ENCODE measurements at regions not wholly inside any gene's neighbourhood (a gene's known extent, or its start where the extent isn't known, plus 50 kb on each side); places are given as distances from the start of the nearest gene placed in this dataset.

GRCh38 chr9:118975736-118976135 lies 393.5 kb downstream of the BRINP1 start:
- H3K4me3 ChIP-seq (ENCODE audit: low read depth, low read length), result no peak overlapping the region
- in situ Hi-C loops (cut with HindIII; ENCODE audit: low sequenced_read_pairs), result no loop called here
- DNase-seq (ENCODE audit: low read depth, low spot score), result no peak
- TF ChIP-seq CTCF (IDR thresholded peaks at IDR 0.05; ENCODE audit: low read depth, low read length), result no peak

GRCh38 chr9:118976160-118976559 lies 393.1 kb downstream of the BRINP1 start:
- DNase-seq (ENCODE audit: low read depth, low spot score), result no peak
- in situ Hi-C loops (cut with HindIII; ENCODE audit: low sequenced_read_pairs), result no loop called here
- H3K4me3 ChIP-seq (ENCODE audit: low read depth, low read length), result no peak overlapping the region
- no peak for TF ChIP-seq CTCF (IDR thresholded peaks at IDR 0.05; ENCODE audit: low read depth, low read length)

GRCh38 chr9:118984607-118985006 lies 384.6 kb downstream of the BRINP1 start:
- no peak for DNase-seq (ENCODE audit: low read depth, low spot score)
- TF ChIP-seq CTCF (IDR thresholded peaks at IDR 0.05; ENCODE audit: low read depth, low read length), result no peak
- in situ Hi-C loops (cut with HindIII; ENCODE audit: low sequenced_read_pairs), result no loop called here
- H3K4me3 ChIP-seq (ENCODE audit: low read depth, low read length), result no peak overlapping the region

GRCh38 chr9:118985851-118986250 lies 383.4 kb downstream of the BRINP1 start:
- H3K4me3 ChIP-seq (ENCODE audit: low read depth, low read length), result no peak overlapping the region
- no peak for DNase-seq (ENCODE audit: low read depth, low spot score)
- TF ChIP-seq CTCF (IDR thresholded peaks at IDR 0.05; ENCODE audit: low read depth, low read length), result no peak
- in situ Hi-C loops (cut with HindIII; ENCODE audit: low sequenced_read_pairs), result no loop called here

GRCh38 chr9:118987167-118987566 lies 382.1 kb downstream of the BRINP1 start:
- no peak for TF ChIP-seq CTCF (IDR thresholded peaks at IDR 0.05; ENCODE audit: low read depth, low read length)
- H3K4me3 ChIP-seq (ENCODE audit: low read depth, low read length), result no peak overlapping the region
- in situ Hi-C loops (cut with HindIII; ENCODE audit: low sequenced_read_pairs), result no loop called here
- no peak for DNase-seq (ENCODE audit: low read depth, low spot score)

GRCh38 chr9:118990949-118991348 lies 378.3 kb downstream of the BRINP1 start:
- no peak for DNase-seq (ENCODE audit: low read depth, low spot score)
- TF ChIP-seq CTCF (IDR thresholded peaks at IDR 0.05; ENCODE audit: low read depth, low read length), result no peak
- H3K4me3 ChIP-seq (ENCODE audit: low read depth, low read length), result no peak overlapping the region
- in situ Hi-C loops (cut with HindIII; ENCODE audit: low sequenced_read_pairs), result no loop called here
